Neural cell (in vitro differentiated cells): ENCODE measurements at regions not wholly inside any gene's neighbourhood (a gene's known extent, or its start where the extent isn't known, plus 50 kb on each side); places are given as distances from the start of the nearest gene placed in this dataset.

Experiments
- H2AFZ ChIP-seq: fragments of 200-600, 300-800 bp; sonication (generic), shearing (Covaris generic); 2 replicates; pipeline ENCODE4 v1.6.0; 2014; ENCODE audit warnings: low read depth, mild to moderate bottlenecking, antibody characterized with exemption, low read length, moderate library complexity
- H3F3A ChIP-seq: fragments of 200-600 bp; shearing (Covaris generic); 2 replicates; pipeline ENCODE4 v1.6.1; 2016; ENCODE audit warnings: mild to moderate bottlenecking, moderate library complexity, mixed read lengths, antibody characterized with exemption, low read length; ENCODE audit not compliant: insufficient read depth, poor library complexity, severe bottlenecking
- H3K27ac ChIP-seq: fragments of 200-600, 300-800 bp; sonication (generic), shearing (Covaris generic); 2 replicates; pipeline ENCODE4 v1.5.1; 2014; ENCODE audit warnings: mild to moderate bottlenecking, low read length, moderate library complexity
- H3K27me3 ChIP-seq: fragments of 300-800, 200-600 bp; sonication (generic), shearing (Covaris generic); 2 replicates; pipeline ENCODE4 v1.6.0; 2014; ENCODE audit warnings: mild to moderate bottlenecking, low read depth, low read length, moderate library complexity; ENCODE audit not compliant: insufficient read depth
- H3K36me3 ChIP-seq: fragments of 300-800, 200-600 bp; sonication (generic), shearing (Covaris generic); 2 replicates; pipeline ENCODE4 v1.5.1; 2014; ENCODE audit warnings: mild to moderate bottlenecking, antibody characterized with exemption, low read length, moderate library complexity; ENCODE audit not compliant: insufficient read depth
- H3K4me2 ChIP-seq: fragments of 300-800, 200-600 bp; sonication (generic), shearing (Covaris generic); 2 replicates; pipeline ENCODE4 v1.6.0; 2014; ENCODE audit warnings: mild to moderate bottlenecking, low read length
- H3K4me3 ChIP-seq: fragments of 300-800, 200-600 bp; sonication (generic), shearing (Covaris generic); 2 replicates; pipeline ENCODE4 v1.5.1; 2014; ENCODE audit warnings: mild to moderate bottlenecking, low read length, moderate library complexity
- H3K79me2 ChIP-seq: fragments of 200-600 bp; shearing (Covaris generic); replicated peaks from 2 replicates; pipeline ENCODE4 v1.6.0; 2014; ENCODE audit warnings: mild to moderate bottlenecking, low read length, moderate library complexity; ENCODE audit not compliant: insufficient read depth
- H3K9ac ChIP-seq: fragments of 300-800, 200-600 bp; sonication (generic), shearing (Covaris generic); 2 replicates; pipeline ENCODE4 v1.6.1; 2016; ENCODE audit warnings: mild to moderate bottlenecking, low read length, mixed read lengths
- H3K9me2 ChIP-seq: fragments of 200-600 bp; shearing (Covaris generic); 2 replicates; pipeline ENCODE4 v1.6.1; 2016; ENCODE audit warnings: mild to moderate bottlenecking, low read length, mixed read lengths; ENCODE audit not compliant: insufficient read depth
- H3K9me3 ChIP-seq: fragments of 200-600, 300-800 bp; sonication (generic), shearing (Covaris generic); 2 replicates; pipeline ENCODE4 v1.6.1; 2016; ENCODE audit warnings: mild to moderate bottlenecking, mixed run types, low read length, moderate library complexity, mixed read lengths
- H4K20me1 ChIP-seq: fragments of 200-600 bp; shearing (Covaris generic); 2 replicates; pipeline ENCODE4 v1.6.1; 2016; ENCODE audit warnings: mild to moderate bottlenecking, mixed run types; ENCODE audit not compliant: insufficient read depth
- EP300 ChIP-seq: fragments of 450-650 bp; conservative IDR thresholded peaks from 2 replicates; pipeline ENCODE4 v1.6.1; 2014; ENCODE audit warnings: antibody characterized with exemption, mild to moderate bottlenecking, moderate library complexity; ENCODE audit not compliant: poor library complexity, severe bottlenecking
- EZH2 ChIP-seq: fragments of 200-600, 300-800 bp; shearing (Covaris generic), sonication (generic); IDR thresholded peaks from 2 replicates; pipeline ENCODE4 v1.6.1; 2014; ENCODE audit warnings: antibody characterized with exemption, low read length, borderline replicate concordance, mild to moderate bottlenecking; ENCODE audit not compliant: insufficient read depth, poor library complexity, severe bottlenecking
- MXI1 ChIP-seq: fragments of 450-650 bp; conservative IDR thresholded peaks from 2 replicates; pipeline ENCODE4 v1.6.1; 2014; ENCODE audit warnings: antibody characterized with exemption, mild to moderate bottlenecking; ENCODE audit not compliant: poor library complexity, severe bottlenecking
- POLR2AphosphoS5 ChIP-seq: IDR thresholded peaks from 2 replicates; pipeline ENCODE4 v1.6.1; 2012
- RAD21 ChIP-seq: fragments of 450-650 bp; conservative IDR thresholded peaks from 2 replicates; pipeline ENCODE4 v1.6.1; 2014; ENCODE audit warnings: antibody characterized with exemption, mild to moderate bottlenecking, moderate library complexity
- SMC3 ChIP-seq: fragments of 450-650 bp; conservative IDR thresholded peaks from 2 replicates; pipeline ENCODE4 v1.6.1; 2014; ENCODE audit warnings: antibody characterized with exemption, mild to moderate bottlenecking, moderate library complexity; ENCODE audit not compliant: poor library complexity
- TAF1 ChIP-seq: IDR thresholded peaks from 2 replicates; pipeline ENCODE4 v1.6.1; 2012; ENCODE audit warnings: low read depth
- TF ChIP-seq, protein P1 (sequence below): IDR thresholded peaks from 2 replicates; pipeline ENCODE4 v1.6.1; 2012; ENCODE audit warnings: borderline replicate concordance
- TF ChIP-seq, protein P2 (sequence below): fragments of 450-650 bp; IDR thresholded peaks from 2 replicates; pipeline ENCODE4 v1.5.1; 2014; ENCODE audit warnings: antibody characterized with exemption, mild to moderate bottlenecking, moderate library complexity; ENCODE audit not compliant: poor library complexity, severe bottlenecking

DNA sequence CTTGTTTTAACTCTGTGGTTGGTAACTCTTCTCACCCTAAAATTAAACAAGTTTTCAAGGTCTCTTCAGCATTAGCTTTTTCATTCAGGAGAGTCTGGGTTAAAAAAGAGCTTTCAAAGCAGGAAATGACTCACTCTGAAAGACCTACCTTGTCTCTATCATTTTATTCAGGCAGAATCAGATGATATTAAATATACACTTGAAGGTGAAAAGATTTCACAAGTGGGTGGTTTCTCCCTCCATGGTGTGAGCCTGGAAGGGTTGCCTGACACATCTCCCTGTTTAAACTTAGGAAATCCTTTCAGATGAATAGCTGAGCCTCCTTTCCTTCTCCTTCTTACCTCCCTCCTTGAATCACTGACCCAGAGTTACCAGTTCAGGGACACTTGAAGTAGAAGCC lies 1402.0 kb upstream of the PIK3C3 start:
- H3K4me3 ChIP-seq, result no peak overlapping the region
- H3K36me3 ChIP-seq, result no peaks in the 10 kb centered on the region
- no peaks in the 10 kb centered on the region for H4K20me1 ChIP-seq
- H3K9me2 ChIP-seq, result no peaks in the 10 kb centered on the region
- no peaks in the 10 kb centered on the region for H3F3A ChIP-seq
- H3K27ac ChIP-seq, result no peak overlapping the region
- TF ChIP-seq RAD21 (no peak), POLR2AphosphoS5 (no peak), SMC3 (no peak), EZH2 (no peak), MXI1 (no peak), TAF1 (no peak), EP300 (no peak)
- TF ChIP-seq, protein P1, sequence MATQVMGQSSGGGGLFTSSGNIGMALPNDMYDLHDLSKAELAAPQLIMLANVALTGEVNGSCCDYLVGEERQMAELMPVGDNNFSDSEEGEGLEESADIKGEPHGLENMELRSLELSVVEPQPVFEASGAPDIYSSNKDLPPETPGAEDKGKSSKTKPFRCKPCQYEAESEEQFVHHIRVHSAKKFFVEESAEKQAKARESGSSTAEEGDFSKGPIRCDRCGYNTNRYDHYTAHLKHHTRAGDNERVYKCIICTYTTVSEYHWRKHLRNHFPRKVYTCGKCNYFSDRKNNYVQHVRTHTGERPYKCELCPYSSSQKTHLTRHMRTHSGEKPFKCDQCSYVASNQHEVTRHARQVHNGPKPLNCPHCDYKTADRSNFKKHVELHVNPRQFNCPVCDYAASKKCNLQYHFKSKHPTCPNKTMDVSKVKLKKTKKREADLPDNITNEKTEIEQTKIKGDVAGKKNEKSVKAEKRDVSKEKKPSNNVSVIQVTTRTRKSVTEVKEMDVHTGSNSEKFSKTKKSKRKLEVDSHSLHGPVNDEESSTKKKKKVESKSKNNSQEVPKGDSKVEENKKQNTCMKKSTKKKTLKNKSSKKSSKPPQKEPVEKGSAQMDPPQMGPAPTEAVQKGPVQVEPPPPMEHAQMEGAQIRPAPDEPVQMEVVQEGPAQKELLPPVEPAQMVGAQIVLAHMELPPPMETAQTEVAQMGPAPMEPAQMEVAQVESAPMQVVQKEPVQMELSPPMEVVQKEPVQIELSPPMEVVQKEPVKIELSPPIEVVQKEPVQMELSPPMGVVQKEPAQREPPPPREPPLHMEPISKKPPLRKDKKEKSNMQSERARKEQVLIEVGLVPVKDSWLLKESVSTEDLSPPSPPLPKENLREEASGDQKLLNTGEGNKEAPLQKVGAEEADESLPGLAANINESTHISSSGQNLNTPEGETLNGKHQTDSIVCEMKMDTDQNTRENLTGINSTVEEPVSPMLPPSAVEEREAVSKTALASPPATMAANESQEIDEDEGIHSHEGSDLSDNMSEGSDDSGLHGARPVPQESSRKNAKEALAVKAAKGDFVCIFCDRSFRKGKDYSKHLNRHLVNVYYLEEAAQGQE, result no peak
- TF ChIP-seq, protein P2, sequence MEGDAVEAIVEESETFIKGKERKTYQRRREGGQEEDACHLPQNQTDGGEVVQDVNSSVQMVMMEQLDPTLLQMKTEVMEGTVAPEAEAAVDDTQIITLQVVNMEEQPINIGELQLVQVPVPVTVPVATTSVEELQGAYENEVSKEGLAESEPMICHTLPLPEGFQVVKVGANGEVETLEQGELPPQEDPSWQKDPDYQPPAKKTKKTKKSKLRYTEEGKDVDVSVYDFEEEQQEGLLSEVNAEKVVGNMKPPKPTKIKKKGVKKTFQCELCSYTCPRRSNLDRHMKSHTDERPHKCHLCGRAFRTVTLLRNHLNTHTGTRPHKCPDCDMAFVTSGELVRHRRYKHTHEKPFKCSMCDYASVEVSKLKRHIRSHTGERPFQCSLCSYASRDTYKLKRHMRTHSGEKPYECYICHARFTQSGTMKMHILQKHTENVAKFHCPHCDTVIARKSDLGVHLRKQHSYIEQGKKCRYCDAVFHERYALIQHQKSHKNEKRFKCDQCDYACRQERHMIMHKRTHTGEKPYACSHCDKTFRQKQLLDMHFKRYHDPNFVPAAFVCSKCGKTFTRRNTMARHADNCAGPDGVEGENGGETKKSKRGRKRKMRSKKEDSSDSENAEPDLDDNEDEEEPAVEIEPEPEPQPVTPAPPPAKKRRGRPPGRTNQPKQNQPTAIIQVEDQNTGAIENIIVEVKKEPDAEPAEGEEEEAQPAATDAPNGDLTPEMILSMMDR, result no peak
- H3K9ac ChIP-seq, result no peak overlapping the region
- H3K79me2 ChIP-seq, result no peaks in the 10 kb centered on the region
- no peaks in the 10 kb centered on the region for H3K9me3 ChIP-seq
- no peak overlapping the region for H2AFZ ChIP-seq
- H3K4me2 ChIP-seq, result no peak overlapping the region
- no peaks in the 10 kb centered on the region for H3K27me3 ChIP-seq

GRCh38 chr18:40546875-40547274 lies 1408.2 kb upstream of the PIK3C3 start:
- Histone ChIP-seq H3K9me3 (no peaks in the 10 kb centered on the region), H3K36me3 (no peaks in the 10 kb centered on the region), H2AFZ (no peak overlapping the region), H3K9ac (no peak overlapping the region), H3K9me2 (no peaks in the 10 kb centered on the region), H4K20me1 (no peaks in the 10 kb centered on the region), H3K4me2 (peak overlapping the region; percentile 1), H3K27ac (peak overlapping the region; percentile 43), H3K79me2 (no peaks in the 10 kb centered on the region), H3K27me3 (no peaks in the 10 kb centered on the region), H3K4me3 (no peak overlapping the region), H3F3A (no peaks in the 10 kb centered on the region)
- TF ChIP-seq TAF1 (no peak), MXI1 (no peak), POLR2AphosphoS5 (no peak), RAD21 (no peak), SMC3 (peak; percentile 42), EP300 (no peak), EZH2 (no peak)
- TF ChIP-seq, protein P1, result peak; percentile 52
- TF ChIP-seq, protein P2, result peak; percentile 19
